IPS-15b (cell line): ENCODE measurements at regions not wholly inside any gene's neighbourhood (a gene's known extent, or its start where the extent isn't known, plus 50 kb on each side); places are given as distances from the start of the nearest gene placed in this dataset.

ENCODE experiments used
- H3K27me3 ChIP-seq: one replicate; pipeline ENCODE4 v1.6.1; 2013; ENCODE audit warnings: low read length; ENCODE audit not compliant: control insufficient read depth, insufficient read depth
- H3K36me3 ChIP-seq: one replicate; pipeline ENCODE4 v1.6.1; 2013; ENCODE audit warnings: low read length; ENCODE audit not compliant: control insufficient read depth, insufficient read depth
- H3K4me1 ChIP-seq: one replicate; pipeline ENCODE4 v1.6.1; 2013; ENCODE audit warnings: mild to moderate bottlenecking, low read length; ENCODE audit not compliant: control insufficient read depth, insufficient read depth
- H3K4me3 ChIP-seq: one replicate; pipeline ENCODE4 v1.5.1; 2013; ENCODE audit warnings: low read depth, low read length
- H3K9ac ChIP-seq: one replicate; pipeline ENCODE4 v1.6.1; 2013; ENCODE audit warnings: low read depth, mild to moderate bottlenecking, low read length
- H3K9me3 ChIP-seq: one replicate; pipeline ENCODE4 v1.6.1; 2013; ENCODE audit warnings: mild to moderate bottlenecking, low read length; ENCODE audit not compliant: control insufficient read depth, insufficient read depth

- no peak overlapping the region for H3K4me3 ChIP-seq
- no peaks in the 10 kb centered on the region for H3K9me3 ChIP-seq
- no peaks in the 10 kb centered on the region for H3K36me3 ChIP-seq
- no peaks in the 10 kb centered on the region for H3K4me1 ChIP-seq
- H3K27me3 ChIP-seq: no peaks in the 10 kb centered on the region
- H3K9ac ChIP-seq: no peak overlapping the region
Observed at GRCh38 chr22:48245196-48245485, 1482.7 kb downstream of the TBC1D22A start.

- H3K9ac ChIP-seq: no peak overlapping the region
- no peaks in the 10 kb centered on the region for H3K9me3 ChIP-seq
- no peak overlapping the region for H3K4me3 ChIP-seq
- H3K27me3 ChIP-seq: no peaks in the 10 kb centered on the region
- H3K4me1 ChIP-seq: no peaks in the 10 kb centered on the region
- no peaks in the 10 kb centered on the region for H3K36me3 ChIP-seq
Observed at GRCh38 chr22:48244388-48245195, 1482.1 kb downstream of the TBC1D22A start.

GRCh38 chr22:48242461-48242864 lies 1480.0 kb downstream of the TBC1D22A start:
- Histone ChIP-seq H3K9me3 (no peaks in the 10 kb centered on the region), H3K27me3 (no peaks in the 10 kb centered on the region), H3K9ac (no peak overlapping the region), H3K36me3 (no peaks in the 10 kb centered on the region), H3K4me1 (no peaks in the 10 kb centered on the region), H3K4me3 (no peak overlapping the region)

GRCh38 chr22:48241658-48242057 lies 1479.2 kb downstream of the TBC1D22A start:
- Histone ChIP-seq H3K36me3 (no peaks in the 10 kb centered on the region), H3K9ac (no peak overlapping the region), H3K4me3 (no peak overlapping the region), H3K27me3 (no peaks in the 10 kb centered on the region), H3K9me3 (no peaks in the 10 kb centered on the region), H3K4me1 (no peaks in the 10 kb centered on the region)

- Histone ChIP-seq H3K9ac (no peak overlapping the region), H3K4me1 (no peaks in the 10 kb centered on the region), H3K27me3 (no peaks in the 10 kb centered on the region), H3K9me3 (no peaks in the 10 kb centered on the region), H3K4me3 (no peak overlapping the region), H3K36me3 (no peaks in the 10 kb centered on the region)
Observed at GRCh38 chr22:48240935-48241230, 1478.4 kb downstream of the TBC1D22A start.

- H3K9me3 ChIP-seq: no peaks in the 10 kb centered on the region
- no peak overlapping the region for H3K9ac ChIP-seq
- no peaks in the 10 kb centered on the region for H3K36me3 ChIP-seq
- no peaks in the 10 kb centered on the region for H3K27me3 ChIP-seq
- no peak overlapping the region for H3K4me3 ChIP-seq
- H3K4me1 ChIP-seq: no peaks in the 10 kb centered on the region
Observed at GRCh38 chr22:48240148-48240934, 1477.9 kb downstream of the TBC1D22A start.

GRCh38 chr22:48239461-48240147 lies 1477.2 kb downstream of the TBC1D22A start:
- H3K4me1 ChIP-seq: no peaks in the 10 kb centered on the region

GRCh38 chr22:48238966-48239365 lies 1476.5 kb downstream of the TBC1D22A start:
- Histone ChIP-seq H3K36me3 (no peaks in the 10 kb centered on the region), H3K9me3 (no peaks in the 10 kb centered on the region), H3K27me3 (no peaks in the 10 kb centered on the region), H3K4me3 (no peak overlapping the region), H3K4me1 (no peaks in the 10 kb centered on the region), H3K9ac (no peak overlapping the region)

More at GRCh38 chr22:48239461-48240147, 1477.2 kb downstream of the TBC1D22A start:
- no peaks in the 10 kb centered on the region for H3K27me3 ChIP-seq
- no peak overlapping the region for H3K9ac ChIP-seq
- no peaks in the 10 kb centered on the region for H3K9me3 ChIP-seq
- H3K4me3 ChIP-seq: no peak overlapping the region
- no peaks in the 10 kb centered on the region for H3K36me3 ChIP-seq

GRCh38 chr22:48238284-48238915 lies 1476.0 kb downstream of the TBC1D22A start:
- Histone ChIP-seq H3K36me3 (no peaks in the 10 kb centered on the region), H3K27me3 (no peaks in the 10 kb centered on the region), H3K4me1 (no peaks in the 10 kb centered on the region), H3K9me3 (no peaks in the 10 kb centered on the region), H3K9ac (no peak overlapping the region), H3K4me3 (no peak overlapping the region)

GRCh38 chr22:48237466-48238283 lies 1475.2 kb downstream of the TBC1D22A start:
- Histone ChIP-seq H3K9me3 (no peaks in the 10 kb centered on the region), H3K9ac (no peak overlapping the region), H3K27me3 (no peaks in the 10 kb centered on the region), H3K36me3 (no peaks in the 10 kb centered on the region), H3K4me1 (no peaks in the 10 kb centered on the region), H3K4me3 (no peak overlapping the region)

GRCh38 chr22:48236261-48236660 lies 1473.8 kb downstream of the TBC1D22A start:
- H3K27me3 ChIP-seq: no peaks in the 10 kb centered on the region
- no peaks in the 10 kb centered on the region for H3K36me3 ChIP-seq
- H3K4me3 ChIP-seq: no peak overlapping the region
- H3K9ac ChIP-seq: no peak overlapping the region
- H3K4me1 ChIP-seq: no peaks in the 10 kb centered on the region
- H3K9me3 ChIP-seq: peaks cover 5% of the 10 kb centered on the region
